H1 (cell line): ENCODE measurements at regions not wholly inside any gene's neighbourhood (a gene's known extent, or its start where the extent isn't known, plus 50 kb on each side); places are given as distances from the start of the nearest gene placed in this dataset.

Experiments used
- CTCF ChIA-PET: fragments of 300-600 bp; sonication (Branson Sonifier 250); formaldehyde crosslinking; loops from one replicate; lab custom pipeline; 2021; ENCODE audit not compliant: partially characterized antibody; lab: Charles Lee
- POLR2A ChIA-PET: fragments of 300-600 bp; sonication (Branson Sonifier 250); formaldehyde crosslinking; loops from one replicate; lab custom pipeline; 2021; ENCODE audit warnings: inconsistent platforms; ENCODE audit not compliant: partially characterized antibody; lab: Charles Lee
- DNase-seq, 2 experiments: peaks; one replicate each; pipeline versions ENCODE4 v3.0.0 to v3.0.0-alpha.2; 2010 to 2022; ENCODE audit warnings: low spot score in 2 of 2, low read depth in 1 of 2, mixed read lengths in 1 of 2
- FAIRE-seq: peaks from 2 replicates; lab custom pipeline; 2011; peaks lifted over from hg19 to GRCh38; lab: Jason Lieb, UNC
- H2AFZ ChIP-seq: 2 replicates; pipeline ENCODE4 v1.8.1; 2012; ENCODE audit warnings: low read length, inconsistent platforms
- H2AK5ac ChIP-seq: 2 replicates; pipeline ENCODE4 v1.6.1; 2013; ENCODE audit warnings: low read depth, low read length
- H2BK120ac ChIP-seq: replicated peaks from 2 replicates; pipeline ENCODE3; 2013; ENCODE audit warnings: low read depth, low read length, inconsistent platforms
- H2BK12ac ChIP-seq: 2 replicates; pipeline ENCODE4 v1.6.1; 2013; ENCODE audit warnings: low read depth, low read length
- H2BK15ac ChIP-seq: 2 replicates; pipeline ENCODE4 v1.6.1; 2013; ENCODE audit warnings: low read length
- H2BK20ac ChIP-seq: 2 replicates; pipeline ENCODE4 v1.6.1; 2013; ENCODE audit warnings: low read length
- H2BK5ac ChIP-seq: 2 replicates; pipeline ENCODE4 v1.6.1; 2013; ENCODE audit warnings: low read depth, low read length
- H3K14ac ChIP-seq: 2 replicates; pipeline ENCODE4 v1.6.1; 2013; ENCODE audit warnings: inconsistent platforms; ENCODE audit not compliant: insufficient read length
- H3K18ac ChIP-seq: 2 replicates; pipeline ENCODE4 v1.6.1; 2013; ENCODE audit warnings: low read length; ENCODE audit errors: extremely low read depth
- H3K23ac ChIP-seq: 2 replicates; pipeline ENCODE4 v1.6.1; 2013; ENCODE audit warnings: inconsistent platforms; ENCODE audit not compliant: insufficient read length
- H3K23me2 ChIP-seq: 2 replicates; pipeline ENCODE4 v1.6.1; 2013; ENCODE audit warnings: low read depth, low read length
- H3K27ac ChIP-seq: 2 replicates; pipeline ENCODE4 v1.6.1; 2011; ENCODE audit warnings: low read depth, low read length, inconsistent platforms
- H3K27me3 ChIP-seq, 4 experiments: replicated peaks in 1 of 4; 1 replicate in 1 of 4; 2 replicates in 3 of 4; pipeline versions ENCODE4 v1.6.1 to v1.8.1; 2011 to 2013; ENCODE audit warnings: low read length in 3 of 4, mild to moderate bottlenecking in 3 of 4, inconsistent platforms in 2 of 4, mixed read lengths in 2 of 4, moderate library complexity in 1 of 4; ENCODE audit not compliant: control insufficient read depth in 3 of 4, insufficient read depth in 3 of 4; ENCODE audit errors: extremely low read depth in 1 of 4
- H3K36me3 ChIP-seq, 4 experiments: 2 replicates each; pipeline versions ENCODE4 v1.6.1 to v1.8.1; 2011 to 2013; ENCODE audit warnings: mild to moderate bottlenecking in 4 of 4, low read length in 3 of 4, moderate library complexity in 2 of 4, control low read depth in 1 of 4, inconsistent platforms in 1 of 4; ENCODE audit not compliant: insufficient read depth in 4 of 4, control insufficient read depth in 2 of 4
- H3K4ac ChIP-seq: replicated peaks from 2 replicates; pipeline ENCODE3; 2013; ENCODE audit warnings: low read length, low read depth, mixed read lengths, inconsistent platforms; ENCODE audit not compliant: insufficient read length
- H3K4me1 ChIP-seq, 4 experiments: replicated peaks in 1 of 4; 1 replicate in 1 of 4; 2 replicates in 3 of 4; pipeline versions ENCODE4 v1.6.1 to v1.8.1; 2011 to 2013; ENCODE audit warnings: low read length in 3 of 4, inconsistent platforms in 2 of 4, mixed read lengths in 1 of 4; ENCODE audit not compliant: insufficient read depth in 4 of 4, control insufficient read depth in 3 of 4
- H3K4me2 ChIP-seq, 2 experiments: 2 replicates each; pipeline versions ENCODE4 v1.6.1 to v1.8.1; 2011 to 2013; ENCODE audit warnings: low read depth in 2 of 2, low read length in 2 of 2, control low read depth in 1 of 2, inconsistent platforms in 1 of 2, mild to moderate bottlenecking in 1 of 2; ENCODE audit not compliant: insufficient read depth in 1 of 2
- H3K4me3 ChIP-seq, 4 experiments: fragments of 200-600, 300-600 bp in 1 of 4; sonication (generic), shearing (Covaris generic), sonication (Bioruptor Twin) in 1 of 4; 2 replicates each; pipeline versions ENCODE4 v1.5.1 to v1.8.1; 2011 to 2016; ENCODE audit warnings: low read length in 4 of 4, low read depth in 3 of 4, control low read depth in 2 of 4, inconsistent platforms in 2 of 4, mild to moderate bottlenecking in 2 of 4, mixed read lengths in 1 of 4, moderate library complexity in 1 of 4; ENCODE audit not compliant: insufficient read depth in 2 of 4; ENCODE audit errors: extremely low read depth in 1 of 4
- H3K56ac ChIP-seq: replicated peaks from 2 replicates; pipeline ENCODE3; 2013; ENCODE audit warnings: low read depth, mild to moderate bottlenecking, mixed read lengths, low read length, inconsistent platforms; ENCODE audit not compliant: insufficient read length
- H3K79me1 ChIP-seq: 2 replicates; pipeline ENCODE4 v1.6.1; 2013; ENCODE audit warnings: low read depth, low read length, control low read depth
- H3K79me2 ChIP-seq, 2 experiments: 2 replicates each; pipeline versions ENCODE4 v1.6.1 to v1.8.1; 2012 to 2013; ENCODE audit warnings: low read length in 2 of 2, mild to moderate bottlenecking in 2 of 2, inconsistent platforms in 1 of 2; ENCODE audit not compliant: insufficient read depth in 2 of 2, control insufficient read depth in 1 of 2
- H3K9ac ChIP-seq, 4 experiments: replicated peaks in 1 of 4; 1 replicate in 1 of 4; 2 replicates in 3 of 4; pipeline versions ENCODE4 v1.6.1 to v1.8.1; 2011 to 2013; ENCODE audit warnings: low read depth in 3 of 4, low read length in 3 of 4, control low read depth in 2 of 4, mild to moderate bottlenecking in 2 of 4, moderate library complexity in 2 of 4, inconsistent platforms in 1 of 4; ENCODE audit errors: extremely low read depth in 1 of 4
- H3K9me3 ChIP-seq, 2 experiments: 2 replicates each; pipeline versions ENCODE4 v1.6.1 to v1.8.1; 2012 to 2013; ENCODE audit warnings: mild to moderate bottlenecking in 2 of 2, moderate library complexity in 2 of 2, control low read depth in 1 of 2, inconsistent platforms in 1 of 2, low read depth in 1 of 2, low read length in 1 of 2, mixed read lengths in 1 of 2; ENCODE audit not compliant: insufficient read depth in 2 of 2
- H4K20me1 ChIP-seq, 2 experiments: replicated peaks in 1 of 2; 2 replicates each; pipeline versions ENCODE3 to v1.8.1; 2011 to 2013; ENCODE audit warnings: inconsistent platforms in 2 of 2, low read length in 2 of 2, mild to moderate bottlenecking in 1 of 2; ENCODE audit not compliant: insufficient read depth in 2 of 2, control insufficient read depth in 1 of 2
- H4K5ac ChIP-seq: 2 replicates; pipeline ENCODE4 v1.6.1; 2013; ENCODE audit warnings: low read length, low read depth, mixed read lengths, inconsistent platforms; ENCODE audit not compliant: insufficient read length
- H4K8ac ChIP-seq: 2 replicates; pipeline ENCODE4 v1.8.0; 2013; ENCODE audit warnings: mild to moderate bottlenecking, moderate library complexity, low read length, inconsistent platforms; ENCODE audit not compliant: insufficient read depth; ENCODE audit errors: extremely low read depth
- H4K91ac ChIP-seq: replicated peaks from 2 replicates; pipeline ENCODE3; 2013; ENCODE audit warnings: low read length, mixed read lengths, inconsistent platforms; ENCODE audit not compliant: insufficient read length
- ASH2L ChIP-seq: fragments of 200-600, 300-600 bp; sonication (generic); IDR thresholded peaks from one replicate; pipeline ENCODE4 v1.7.1; 2017; ENCODE audit warnings: low read length
- CBX5 ChIP-seq: fragments of 300-800, 300-1000 bp; sonication (generic); IDR thresholded peaks from 2 replicates; pipeline ENCODE4 v1.7.1; 2016; ENCODE audit warnings: antibody characterized with exemption, low read length, low read depth
- NANOG ChIP-seq: IDR thresholded peaks from 2 replicates; pipeline ENCODE4 v1.6.1; 2011; ENCODE audit warnings: low read length, low read depth, mild to moderate bottlenecking, inconsistent platforms; ENCODE audit not compliant: insufficient read depth, poor library complexity, severe bottlenecking
- RAD21 ChIP-seq, 2 experiments: IDR thresholded peaks in 1 of 2; conservative IDR thresholded peaks in 1 of 2; 2 replicates each; pipeline ENCODE4 v1.6.1; 2011; ENCODE audit warnings: low read depth in 2 of 2, low read length in 2 of 2, improper control_type of control experiment in 1 of 2, inconsistent platforms in 1 of 2, mild to moderate bottlenecking in 1 of 2, moderate library complexity in 1 of 2
- SP4 ChIP-seq: IDR thresholded peaks from 2 replicates; pipeline ENCODE4 v1.6.1; 2012; ENCODE audit warnings: low read length, inconsistent platforms
- TEAD4 ChIP-seq: IDR thresholded peaks from 2 replicates; pipeline ENCODE4 v1.6.1; 2012; ENCODE audit warnings: low read depth, low read length, inconsistent platforms, mixed read lengths
- WGBS, 2 experiments: shearing (Covaris generic) in 1 of 2; methylation state at CpG; one replicate each; pipeline versions ENCODE4 v1.1.6 to v1.1.7; 2013 to 2015; ENCODE audit warnings: low lambda C conversion rate in 2 of 2, mixed read lengths in 2 of 2, inconsistent platforms in 1 of 2, low coverage in 1 of 2, missing lambda C conversion rate in 1 of 2; ENCODE audit not compliant: insufficient replicate concordance in 2 of 2, insufficient coverage in 1 of 2, insufficient read length in 1 of 2; ENCODE audit errors: extremely low coverage in 1 of 2, missing lambda C conversion rate in 1 of 2; 5-methylcytosine and 5-hydroxymethylcytosine counted together
- TF ChIP-seq, protein P1 (sequence below): IDR thresholded peaks from 2 replicates; pipeline ENCODE4 v1.6.1; 2011; ENCODE audit warnings: low read length, improper control_type of control experiment

DNA sequence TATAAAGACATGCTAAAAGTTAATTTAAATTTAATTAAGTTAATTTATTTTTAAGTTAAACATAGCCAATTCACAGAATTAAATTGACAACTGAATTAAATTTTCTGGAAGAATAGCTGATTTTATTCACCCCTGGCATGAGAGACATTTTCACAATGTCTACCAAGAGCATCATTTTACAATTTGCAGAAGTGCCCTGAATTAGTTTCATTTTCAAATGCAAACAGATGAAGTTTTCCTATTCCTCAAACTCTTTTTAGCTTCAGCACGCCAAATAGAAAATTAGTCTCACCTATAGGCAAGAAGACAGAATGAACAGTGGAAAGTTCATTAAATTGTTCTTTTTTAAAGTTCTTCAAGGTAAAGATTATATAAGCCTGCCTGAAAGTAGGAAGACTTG, 259.3 kb downstream of the ZBBX start:
- H2AFZ ChIP-seq, result no peak overlapping the region
- whole genome bisulfite sequencing, 2 experiments, result 95% methylated on average over 1 of the region's 1 CpG; no CpG with 5 or more reads in 1 of the 2 experiments

More for the DNA sequence above, 259.3 kb downstream of the ZBBX start:
- peaks cover 0 to 3% of the 10 kb centered on the region in 2 experiments; a peak in 1 of 4 replicates for H3K9me3 ChIP-seq
- no peak overlapping the region for H3K4me3 ChIP-seq
- no peak overlapping the region for H3K18ac ChIP-seq
- DNase-seq, result no peak
- H3K4me2 ChIP-seq, result no peak overlapping the region
- no peaks in the 10 kb centered on the region for H3K36me3 ChIP-seq
- CTCF ChIA-PET, result interaction anchor here (3.2 kb wide), 1 partner anchor 19 kb away, joined by 14 read pairs; no protein-coding TSS in a partner anchor
- H3K14ac ChIP-seq, result no peak overlapping the region
- no peak overlapping the region for H2BK120ac ChIP-seq
- no peaks in the 10 kb centered on the region for H3K27me3 ChIP-seq
- no peak overlapping the region for H2AK5ac ChIP-seq
- H2BK5ac ChIP-seq, result no peak overlapping the region
- H3K4me1 ChIP-seq, result no peaks in the 10 kb centered on the region
- no peaks in the 10 kb centered on the region for H4K20me1 ChIP-seq
- no peak overlapping the region for H4K91ac ChIP-seq
- H4K8ac ChIP-seq, result no peak overlapping the region
- TF ChIP-seq SP4 (no peak), NANOG (no peak), TEAD4 (no peak), RAD21 (IDR thresholded peaks at IDR 0.05 in 1 of 2, conservative IDR thresholded peaks at IDR 0.05 in 1 of 2; ENCODE audit: low read depth in 2 of 2, low read length in 2 of 2) (no peak), ASH2L (no peak), CBX5 (no peak)
- TF ChIP-seq, protein P1, sequence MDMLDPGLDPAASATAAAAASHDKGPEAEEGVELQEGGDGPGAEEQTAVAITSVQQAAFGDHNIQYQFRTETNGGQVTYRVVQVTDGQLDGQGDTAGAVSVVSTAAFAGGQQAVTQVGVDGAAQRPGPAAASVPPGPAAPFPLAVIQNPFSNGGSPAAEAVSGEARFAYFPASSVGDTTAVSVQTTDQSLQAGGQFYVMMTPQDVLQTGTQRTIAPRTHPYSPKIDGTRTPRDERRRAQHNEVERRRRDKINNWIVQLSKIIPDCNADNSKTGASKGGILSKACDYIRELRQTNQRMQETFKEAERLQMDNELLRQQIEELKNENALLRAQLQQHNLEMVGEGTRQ, result no peak
- TF ChIP-seq, all 59 proteins: peak for 0
- Histone ChIP-seq H3K79me1 (no peaks in the 10 kb centered on the region), H3K23ac (no peak overlapping the region), H4K5ac (no peak overlapping the region), H3K9ac (no peak overlapping the region), H3K27ac (no peak overlapping the region), H3K79me2 (no peaks in the 10 kb centered on the region), H3K4ac (no peak overlapping the region), H2BK20ac (no peak overlapping the region), H2BK15ac (no peak overlapping the region), H2BK12ac (no peak overlapping the region), H3K56ac (no peak overlapping the region), H3K23me2 (no peaks in the 10 kb centered on the region)
- FAIRE-seq, result no peak
- POLR2A ChIA-PET, result no interaction called here
